Stomach (tissue), 4 donors: ENCODE measurements at regions not wholly inside any gene's neighbourhood (a gene's known extent, or its start where the extent isn't known, plus 50 kb on each side); places are given as distances from the start of the nearest gene placed in this dataset.

Source experiments
- POLR2A ChIP-seq, 4 donors: fragments of 450-650 bp; IDR thresholded peaks; one replicate each; pipeline ENCODE4 v1.6.1; 2016; ENCODE audit warnings: antibody characterized with exemption in 4 of 4, control low read depth in 2 of 4, mild to moderate bottlenecking in 1 of 4, moderate library complexity in 1 of 4
- POLR2AphosphoS5 ChIP-seq, 3 donors: sonication (generic); formaldehyde crosslinking; IDR thresholded peaks; one replicate each; pipeline ENCODE4 v1.6.1; 2016; ENCODE audit warnings: antibody characterized with exemption in 3 of 3
- TF ChIP-seq, protein P1 (sequence below), 7 experiments: fragments of 450-650 bp in 4 of 7; fragments of 200-600 bp in 3 of 7; sonication (generic) in 3 of 7; IDR thresholded peaks; one replicate each; pipeline ENCODE4 v1.5.1; 2016 to 2019; ENCODE audit warnings: antibody characterized with exemption in 7 of 7, control low read depth in 2 of 7, mild to moderate bottlenecking in 1 of 7

DNA sequence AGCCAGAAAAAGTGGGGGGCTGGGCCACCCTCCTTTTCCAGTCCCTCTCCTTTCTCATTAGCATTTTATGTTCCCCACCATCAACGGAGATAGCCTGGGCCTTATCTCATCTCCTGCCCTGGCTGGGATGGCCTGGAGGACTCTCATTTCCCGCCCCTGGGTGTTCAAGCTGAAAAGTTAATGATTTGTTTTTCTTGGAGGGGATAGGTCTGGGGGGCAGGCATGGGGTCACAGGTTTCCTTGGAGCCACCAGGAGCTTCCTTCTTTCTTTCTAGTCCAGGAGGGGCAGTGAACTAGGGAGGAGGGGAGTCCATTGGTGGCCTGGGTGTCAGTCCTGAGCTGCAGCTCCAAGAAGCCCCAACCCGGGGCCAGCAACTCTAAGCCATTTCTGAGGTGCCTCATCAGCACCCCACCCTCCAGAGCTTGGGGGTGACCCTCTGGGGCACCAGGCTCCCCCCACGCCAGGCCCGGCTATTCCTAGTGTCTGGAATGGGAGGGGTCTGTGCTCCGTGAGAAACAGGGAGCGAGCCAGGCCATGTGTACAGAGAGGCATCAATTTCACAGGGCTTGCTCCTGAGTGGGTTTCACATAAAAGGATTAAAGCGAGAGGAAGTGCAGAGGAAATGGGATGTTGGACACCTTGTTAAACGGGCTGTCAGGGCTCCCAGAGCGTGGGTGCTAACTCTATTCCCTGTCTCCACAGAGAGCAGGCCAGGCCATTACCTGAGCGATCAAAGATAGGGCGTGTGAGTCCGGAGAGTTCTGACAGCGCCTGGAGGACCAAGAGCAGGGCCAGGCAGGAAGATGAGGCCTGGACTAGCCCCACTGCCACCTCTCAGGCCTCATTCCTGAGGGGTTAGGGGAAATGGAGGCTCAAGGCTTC lies 90.6 kb upstream of the LHX1 start:
- TF ChIP-seq, protein P1, sequence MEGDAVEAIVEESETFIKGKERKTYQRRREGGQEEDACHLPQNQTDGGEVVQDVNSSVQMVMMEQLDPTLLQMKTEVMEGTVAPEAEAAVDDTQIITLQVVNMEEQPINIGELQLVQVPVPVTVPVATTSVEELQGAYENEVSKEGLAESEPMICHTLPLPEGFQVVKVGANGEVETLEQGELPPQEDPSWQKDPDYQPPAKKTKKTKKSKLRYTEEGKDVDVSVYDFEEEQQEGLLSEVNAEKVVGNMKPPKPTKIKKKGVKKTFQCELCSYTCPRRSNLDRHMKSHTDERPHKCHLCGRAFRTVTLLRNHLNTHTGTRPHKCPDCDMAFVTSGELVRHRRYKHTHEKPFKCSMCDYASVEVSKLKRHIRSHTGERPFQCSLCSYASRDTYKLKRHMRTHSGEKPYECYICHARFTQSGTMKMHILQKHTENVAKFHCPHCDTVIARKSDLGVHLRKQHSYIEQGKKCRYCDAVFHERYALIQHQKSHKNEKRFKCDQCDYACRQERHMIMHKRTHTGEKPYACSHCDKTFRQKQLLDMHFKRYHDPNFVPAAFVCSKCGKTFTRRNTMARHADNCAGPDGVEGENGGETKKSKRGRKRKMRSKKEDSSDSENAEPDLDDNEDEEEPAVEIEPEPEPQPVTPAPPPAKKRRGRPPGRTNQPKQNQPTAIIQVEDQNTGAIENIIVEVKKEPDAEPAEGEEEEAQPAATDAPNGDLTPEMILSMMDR (IDR thresholded peaks at IDR 0.05) = no peak
- TF ChIP-seq POLR2A (IDR thresholded peaks at IDR 0.05) = no peak
- TF ChIP-seq POLR2AphosphoS5 (IDR thresholded peaks at IDR 0.05) = no peak
